HG02970 (cell line): ENCODE measurements at regions not wholly inside any gene's neighbourhood (a gene's known extent, or its start where the extent isn't known, plus 50 kb on each side); places are given as distances from the start of the nearest gene placed in this dataset.

Experiments used
- ATAC-seq: cut with Tn5 transposase; IDR thresholded peaks from one replicate; pipeline ENCODE4 v1.9.1; 2021; ENCODE audit warnings: mild to moderate bottlenecking, moderate library complexity, moderate number of reproducible peaks; ENCODE audit not compliant: unreplicated experiment, low FRiP score

GRCh38 chr14:65269732-65270131, 142.8 kb upstream of the FUT8 start:
- no peak for ATAC-seq

GRCh38 chr14:65277027-65277426, 135.5 kb upstream of the FUT8 start:
- ATAC-seq: no peak

GRCh38 chr14:65277580-65278270, 134.8 kb upstream of the FUT8 start:
- no peak for ATAC-seq

- ATAC-seq: no peak
Measured at GRCh38 chr14:65278589-65278988, 133.9 kb upstream of the FUT8 start.

- no peak for ATAC-seq
Measured at GRCh38 chr14:65279510-65279909, 133.0 kb upstream of the FUT8 start.

GRCh38 chr14:65279958-65280357, 132.6 kb upstream of the FUT8 start:
- no peak for ATAC-seq

GRCh38 chr14:65280653-65281052, 131.9 kb upstream of the FUT8 start:
- no peak for ATAC-seq

GRCh38 chr14:65281991-65282895, 130.3 kb upstream of the FUT8 start:
- no peak for ATAC-seq

GRCh38 chr14:65282896-65283253, 129.7 kb upstream of the FUT8 start:
- no peak for ATAC-seq

GRCh38 chr14:65286443-65286842, 126.1 kb upstream of the FUT8 start:
- no peak for ATAC-seq

GRCh38 chr14:65287264-65288131, 125.0 kb upstream of the FUT8 start:
- peak; percentile 37 for ATAC-seq

GRCh38 chr14:65290830-65291229, 121.7 kb upstream of the FUT8 start:
- ATAC-seq: no peak

- ATAC-seq: no peak
Measured at GRCh38 chr14:65291531-65291930, 121.0 kb upstream of the FUT8 start.

- no peak for ATAC-seq
Measured at GRCh38 chr14:65294816-65295215, 117.7 kb upstream of the FUT8 start.

GRCh38 chr14:65296402-65296801, 116.1 kb upstream of the FUT8 start:
- no peak for ATAC-seq

GRCh38 chr14:65296876-65297275, 115.7 kb upstream of the FUT8 start:
- ATAC-seq: no peak

- ATAC-seq: no peak
Measured at GRCh38 chr14:65297744-65298143, 114.8 kb upstream of the FUT8 start.

GRCh38 chr14:65299826-65300225, 112.7 kb upstream of the FUT8 start:
- no peak for ATAC-seq

- no peak for ATAC-seq
Measured at GRCh38 chr14:65301862-65302539, 110.5 kb upstream of the FUT8 start.

- peak; percentile 36 for ATAC-seq
Measured at GRCh38 chr14:65302571-65303189, 109.8 kb upstream of the FUT8 start.
